Activated CD8-positive, alpha-beta T cell treated with anti-CD3 and anti-CD28 coated beads, Interleukin-2, amount 10 ng/mL, durations not matched to agents 7 days and 5 days (primary cell): ENCODE measurements at regions not wholly inside any gene's neighbourhood (a gene's known extent, or its start where the extent isn't known, plus 50 kb on each side); places are given as distances from the start of the nearest gene placed in this dataset.

ENCODE experiments used
- ATAC-seq: fragments of 150-1000 bp; cut with Tn5 transposase; one replicate; pipeline ENCODE4 v1.10.0; 2021; ENCODE audit warnings: moderate library complexity
- CTCF ChIA-PET: fragments of 350-600 bp; sonication (Branson Sonifier 250); formaldehyde crosslinking; loops from one replicate; lab custom pipeline; 2021; ENCODE audit warnings: antibody characterized with exemption; lab: Charles Lee
- POLR2A ChIA-PET: fragments of 350-600 bp; sonication (Branson Sonifier 250); formaldehyde crosslinking; loops from one replicate; lab custom pipeline; 2021; ENCODE audit warnings: antibody characterized with exemption; lab: Charles Lee
- DNase-seq: peaks from one replicate; pipeline ENCODE4 v3.0.0-alpha.2; 2020
- H3K27ac Mint-ChIP-seq: one replicate; pipeline ENCODE4 v1.8.0; 2021; ENCODE audit warnings: mild to moderate bottlenecking, mixed read lengths
- H3K27me3 Mint-ChIP-seq: one replicate; pipeline ENCODE4 v1.8.0; 2021; ENCODE audit warnings: low read depth, mixed read lengths
- H3K36me3 Mint-ChIP-seq: one replicate; pipeline ENCODE4 v1.8.0; 2021; ENCODE audit warnings: low read depth, mixed read lengths
- H3K4me1 Mint-ChIP-seq: one replicate; pipeline ENCODE4 v1.8.0; 2021; ENCODE audit warnings: low read depth, mixed read lengths
- H3K4me3 Mint-ChIP-seq: one replicate; pipeline ENCODE4 v1.8.0; 2021; ENCODE audit warnings: mild to moderate bottlenecking, mixed read lengths
- H3K9me3 Mint-ChIP-seq: one replicate; pipeline ENCODE4 v1.8.0; 2022; ENCODE audit warnings: mixed read lengths; ENCODE audit not compliant: insufficient read depth

- Mint-ChIP-seq H3K36me3 (no peaks in the 10 kb centered on the region), H3K27me3 (no peaks in the 10 kb centered on the region), H3K4me1 (no peaks in the 10 kb centered on the region), H3K27ac (no peak overlapping the region), H3K4me3 (no peak overlapping the region), H3K9me3 (peaks cover 4% of the 10 kb centered on the region)
- ChIA-PET CTCF (no interaction called here), POLR2A (no interaction called here)
- no peak for DNase-seq
- ATAC-seq: no peak
These were observed 1115.3 kb upstream of the IGFBP7 start for GRCh38 chr4:58225460-58225859.

DNA sequence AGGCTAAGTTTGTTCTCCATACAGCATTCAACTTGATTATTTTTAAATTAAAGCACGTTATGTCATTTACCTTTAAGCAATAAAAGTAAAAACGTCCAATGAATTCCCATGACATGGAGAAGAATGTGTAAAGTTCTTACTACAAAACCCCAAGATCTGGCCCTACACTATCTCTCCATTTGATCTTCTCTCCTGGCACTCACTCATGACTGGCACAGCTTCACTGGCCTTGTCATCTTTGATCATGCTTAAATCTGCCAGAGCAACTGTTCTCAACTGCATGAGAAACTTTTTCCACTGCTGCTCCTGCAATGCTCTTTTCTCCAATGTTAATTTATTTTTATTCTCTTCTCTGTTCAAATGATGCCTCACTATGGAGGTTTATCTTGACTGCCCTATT, 1109.0 kb upstream of the IGFBP7 start:
- H3K4me3 Mint-ChIP-seq: no peak overlapping the region
- ChIA-PET CTCF (no interaction called here), POLR2A (no interaction called here)
- no peaks in the 10 kb centered on the region for H3K27me3 Mint-ChIP-seq
- peaks cover 5% of the 10 kb centered on the region for H3K9me3 Mint-ChIP-seq
- no peaks in the 10 kb centered on the region for H3K36me3 Mint-ChIP-seq
- no peak overlapping the region for H3K27ac Mint-ChIP-seq
- no peaks in the 10 kb centered on the region for H3K4me1 Mint-ChIP-seq
- DNase-seq (no peak), ATAC-seq (no peak)

- Mint-ChIP-seq H3K9me3 (peaks cover 5% of the 10 kb centered on the region), H3K36me3 (no peaks in the 10 kb centered on the region), H3K27ac (no peak overlapping the region), H3K4me1 (no peaks in the 10 kb centered on the region), H3K27me3 (no peaks in the 10 kb centered on the region), H3K4me3 (no peak overlapping the region)
- DNase-seq (no peak), ATAC-seq (no peak)
- POLR2A ChIA-PET: no interaction called here
- CTCF ChIA-PET: no interaction called here
These were observed 1106.3 kb upstream of the IGFBP7 start for GRCh38 chr4:58216461-58216860.

GRCh38 chr4:58214376-58214775, 1104.2 kb upstream of the IGFBP7 start:
- no peak overlapping the region for H3K27ac Mint-ChIP-seq
- H3K4me3 Mint-ChIP-seq: no peak overlapping the region
- H3K36me3 Mint-ChIP-seq: no peaks in the 10 kb centered on the region
- CTCF ChIA-PET: no interaction called here
- DNase-seq: no peak
- no peaks in the 10 kb centered on the region for H3K4me1 Mint-ChIP-seq
- ATAC-seq: no peak
- H3K9me3 Mint-ChIP-seq: peaks cover 5% of the 10 kb centered on the region
- POLR2A ChIA-PET: no interaction called here
- no peaks in the 10 kb centered on the region for H3K27me3 Mint-ChIP-seq

GRCh38 chr4:58209551-58209950, 1099.4 kb upstream of the IGFBP7 start:
- Mint-ChIP-seq H3K27me3 (no peaks in the 10 kb centered on the region), H3K27ac (no peak overlapping the region), H3K9me3 (no peaks in the 10 kb centered on the region), H3K36me3 (no peaks in the 10 kb centered on the region), H3K4me3 (no peak overlapping the region), H3K4me1 (no peaks in the 10 kb centered on the region)
- ATAC-seq (no peak), DNase-seq (no peak)
- CTCF ChIA-PET: no interaction called here
- POLR2A ChIA-PET: no interaction called here

DNA sequence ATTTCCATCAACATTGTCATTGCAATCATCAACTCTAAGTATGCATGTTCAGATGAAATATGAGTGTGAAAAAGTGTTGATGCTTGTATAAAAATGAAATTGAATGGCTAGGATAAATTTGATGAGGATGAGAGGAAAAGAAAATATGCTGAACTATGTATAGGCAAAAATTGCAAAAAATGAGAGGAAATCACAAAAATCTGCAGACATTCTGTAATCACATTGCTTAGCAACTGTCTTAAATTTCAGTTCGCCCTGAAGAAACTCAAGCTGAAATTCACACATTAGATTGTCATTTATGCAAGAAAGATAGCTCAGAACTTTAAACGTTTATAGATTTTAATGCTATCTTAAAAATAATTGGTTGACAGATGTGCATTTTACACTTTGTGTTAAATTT, 1098.8 kb upstream of the IGFBP7 start:
- no peaks in the 10 kb centered on the region for H3K36me3 Mint-ChIP-seq
- no peaks in the 10 kb centered on the region for H3K4me1 Mint-ChIP-seq
- ATAC-seq: no peak
- ChIA-PET POLR2A (no interaction called here), CTCF (no interaction called here)
- no peak overlapping the region for H3K27ac Mint-ChIP-seq
- no peak for DNase-seq
- H3K9me3 Mint-ChIP-seq: no peaks in the 10 kb centered on the region
- no peaks in the 10 kb centered on the region for H3K27me3 Mint-ChIP-seq
- no peak overlapping the region for H3K4me3 Mint-ChIP-seq

GRCh38 chr4:58205446-58206235, 1095.5 kb upstream of the IGFBP7 start:
- DNase-seq: no peak
- H3K4me1 Mint-ChIP-seq: no peaks in the 10 kb centered on the region

DNA sequence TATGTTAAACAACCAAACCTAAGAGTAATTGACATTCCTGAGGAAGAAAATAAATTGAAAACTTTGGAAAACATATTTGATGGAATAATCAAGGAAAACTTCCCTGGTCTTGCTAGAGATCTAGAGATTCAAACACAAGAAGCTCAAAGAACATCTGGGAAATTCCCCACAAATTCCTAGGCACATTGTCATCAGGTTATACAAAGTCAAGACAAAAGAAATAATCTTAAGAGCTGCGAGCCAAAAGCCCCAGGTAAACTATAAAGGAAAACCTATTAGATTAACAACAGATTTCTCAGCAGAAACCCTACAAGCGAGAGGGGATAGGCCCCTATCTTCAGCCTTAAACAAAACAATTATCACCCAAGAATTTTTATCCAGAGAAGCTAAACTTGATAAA, 1082.0 kb upstream of the IGFBP7 start:
- H3K4me3 Mint-ChIP-seq: no peak overlapping the region
- CTCF ChIA-PET: no interaction called here
- H3K27me3 Mint-ChIP-seq: no peaks in the 10 kb centered on the region
- DNase-seq (no peak), ATAC-seq (no peak)
- POLR2A ChIA-PET: no interaction called here
- no peak overlapping the region for H3K27ac Mint-ChIP-seq
- no peaks in the 10 kb centered on the region for H3K36me3 Mint-ChIP-seq
- no peaks in the 10 kb centered on the region for H3K4me1 Mint-ChIP-seq
- no peaks in the 10 kb centered on the region for H3K9me3 Mint-ChIP-seq

More at GRCh38 chr4:58205446-58206235, 1095.5 kb upstream of the IGFBP7 start:
- ChIA-PET POLR2A (no interaction called here), CTCF (no interaction called here)
- Mint-ChIP-seq H3K4me3 (no peak overlapping the region), H3K27ac (no peak overlapping the region), H3K9me3 (no peaks in the 10 kb centered on the region), H3K27me3 (no peaks in the 10 kb centered on the region), H3K36me3 (no peaks in the 10 kb centered on the region)
- no peak for ATAC-seq

GRCh38 chr4:58191109-58191508, 1080.9 kb upstream of the IGFBP7 start:
- Mint-ChIP-seq H3K27ac (no peak overlapping the region), H3K9me3 (no peaks in the 10 kb centered on the region), H3K36me3 (no peaks in the 10 kb centered on the region), H3K4me1 (no peaks in the 10 kb centered on the region), H3K27me3 (no peaks in the 10 kb centered on the region), H3K4me3 (no peak overlapping the region)
- CTCF ChIA-PET: no interaction called here
- POLR2A ChIA-PET: no interaction called here
- no peak for DNase-seq
- no peak for ATAC-seq

GRCh38 chr4:58188316-58188715, 1078.1 kb upstream of the IGFBP7 start:
- Mint-ChIP-seq H3K27me3 (no peaks in the 10 kb centered on the region), H3K4me1 (no peaks in the 10 kb centered on the region), H3K4me3 (no peak overlapping the region), H3K9me3 (peaks cover 7% of the 10 kb centered on the region), H3K36me3 (no peaks in the 10 kb centered on the region), H3K27ac (no peak overlapping the region)
- POLR2A ChIA-PET: no interaction called here
- CTCF ChIA-PET: no interaction called here
- ATAC-seq (no peak), DNase-seq (no peak)

GRCh38 chr4:58175024-58175423, 1064.8 kb upstream of the IGFBP7 start:
- Mint-ChIP-seq H3K4me1 (no peaks in the 10 kb centered on the region), H3K9me3 (peaks cover 3% of the 10 kb centered on the region), H3K36me3 (no peaks in the 10 kb centered on the region), H3K27ac (no peak overlapping the region), H3K4me3 (no peak overlapping the region), H3K27me3 (no peaks in the 10 kb centered on the region)
- POLR2A ChIA-PET: no interaction called here
- CTCF ChIA-PET: no interaction called here
- DNase-seq: no peak
- no peak for ATAC-seq

DNA sequence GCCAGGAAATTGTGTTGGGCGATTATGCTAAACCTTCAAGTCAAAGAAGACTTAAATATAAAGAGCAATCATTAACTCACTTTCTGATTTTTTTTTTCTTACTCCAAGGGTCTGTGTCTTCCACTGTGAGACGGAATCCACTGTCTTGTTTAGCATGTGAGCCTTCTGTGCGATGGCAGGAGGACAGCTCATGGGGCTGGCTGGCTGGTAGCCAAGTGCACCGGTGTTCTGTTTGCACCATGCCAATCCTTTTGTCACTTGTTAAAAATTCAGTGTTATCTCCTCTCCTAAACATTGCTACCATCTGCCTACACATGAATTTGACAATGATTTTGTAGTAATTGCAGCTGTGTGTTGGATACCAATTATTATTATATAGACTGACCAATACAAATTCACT, 1056.3 kb upstream of the IGFBP7 start:
- H3K27ac Mint-ChIP-seq: no peak overlapping the region
- no peaks in the 10 kb centered on the region for H3K36me3 Mint-ChIP-seq

DNA sequence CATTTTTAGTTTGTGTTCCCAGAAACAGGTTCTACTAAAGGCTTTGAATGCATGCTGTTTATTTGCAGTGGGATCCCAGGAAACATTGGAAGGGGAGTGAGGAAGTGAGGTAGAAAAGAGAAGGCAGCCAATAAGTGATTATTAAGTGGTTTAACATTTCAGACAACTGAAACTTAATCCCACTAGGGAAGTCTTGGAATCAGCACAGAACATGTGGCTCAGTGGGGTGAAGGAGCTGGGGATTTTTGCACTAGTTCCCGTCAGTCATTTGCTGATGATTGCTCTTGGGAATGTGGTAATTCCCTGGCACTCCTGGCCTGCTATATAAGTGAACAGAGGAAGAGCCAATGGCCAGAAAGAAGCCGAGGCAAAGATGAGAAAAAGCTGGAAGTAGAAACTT, 1053.0 kb upstream of the IGFBP7 start:
- Mint-ChIP-seq H3K4me1 (no peaks in the 10 kb centered on the region), H3K9me3 (peaks cover 6% of the 10 kb centered on the region), H3K4me3 (no peak overlapping the region), H3K27ac (no peak overlapping the region), H3K36me3 (no peaks in the 10 kb centered on the region), H3K27me3 (no peaks in the 10 kb centered on the region)
- ChIA-PET POLR2A (no interaction called here), CTCF (no interaction called here)
- DNase-seq: no peak
- ATAC-seq: no peak

More for the DNA sequence above, 1056.3 kb upstream of the IGFBP7 start:
- no peak overlapping the region for H3K4me3 Mint-ChIP-seq
- H3K27me3 Mint-ChIP-seq: no peaks in the 10 kb centered on the region
- H3K9me3 Mint-ChIP-seq: peaks cover 3% of the 10 kb centered on the region
- no peaks in the 10 kb centered on the region for H3K4me1 Mint-ChIP-seq
- DNase-seq (no peak), ATAC-seq (no peak)
- CTCF ChIA-PET: no interaction called here
- POLR2A ChIA-PET: no interaction called here
